Keratinocyte (primary cell): ENCODE measurements at regions not wholly inside any gene's neighbourhood (a gene's known extent, or its start where the extent isn't known, plus 50 kb on each side); places are given as distances from the start of the nearest gene placed in this dataset.

ENCODE experiments used
- CTCF ChIP-seq, 3 experiments: IDR thresholded peaks in 1 of 3; conservative IDR thresholded peaks in 1 of 3; optimal IDR thresholded peaks in 1 of 3; 2 replicates in 2 of 3; 3 replicates in 1 of 3; pipeline versions ENCODE3 to v1.5.1; 2011; ENCODE audit warnings: low read length in 3 of 3, mild to moderate bottlenecking in 3 of 3, moderate library complexity in 2 of 3, control low read depth in 1 of 3, inconsistent platforms in 1 of 3; ENCODE audit not compliant: insufficient read depth in 2 of 3; ENCODE audit errors: extremely low read depth in 1 of 3
- EZH2 ChIP-seq: IDR thresholded peaks from one replicate; pipeline ENCODE4 v1.6.1; 2012; ENCODE audit warnings: inconsistent platforms, mild to moderate bottlenecking, low read length, moderate library complexity

DNA sequence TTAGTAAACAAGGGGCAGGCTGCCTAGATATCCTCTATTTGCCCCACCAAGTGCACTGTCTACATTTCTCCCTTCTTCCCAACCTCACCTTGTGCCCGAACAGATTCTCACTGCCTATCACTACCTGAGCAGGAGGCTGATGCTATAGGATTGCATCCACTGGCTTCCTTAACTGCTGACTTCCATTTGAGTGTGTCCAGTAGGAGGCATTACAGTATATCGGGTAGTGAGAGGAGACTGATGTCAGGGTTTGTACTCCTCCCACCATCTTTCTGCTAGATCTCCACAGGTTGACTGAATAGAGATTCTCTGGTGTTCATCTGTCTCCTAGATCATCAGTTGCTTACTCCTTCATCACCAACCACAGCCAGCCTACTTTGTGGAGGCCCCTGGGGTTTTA is 796.3 kb downstream of the LRRIQ3 start:
- TF ChIP-seq EZH2 = no peak
- peak in 1 of 3 experiments; percentile 4 for TF ChIP-seq CTCF (optimal IDR thresholded peaks at IDR 0.05 in 1 of 3, IDR thresholded peaks at IDR 0.05 in 1 of 3, conservative IDR thresholded peaks at IDR 0.05 in 1 of 3; ENCODE audit: extremely low read depth in 1 of 3, insufficient read depth in 2 of 3, low read length in 3 of 3)
